GM23338 (cell line): ENCODE measurements at regions not wholly inside any gene's neighbourhood (a gene's known extent, or its start where the extent isn't known, plus 50 kb on each side); places are given as distances from the start of the nearest gene placed in this dataset.

Source experiments
- ETS1 ChIP-seq: IDR thresholded peaks from 2 replicates; pipeline ENCODE4 v1.6.1; 2016; ENCODE audit warnings: antibody characterized with exemption
- EZH2 ChIP-seq: fragments of 200-600 bp; sonication (generic); IDR thresholded peaks from one replicate; pipeline ENCODE4 v1.8.0; 2017; ENCODE audit warnings: antibody characterized with exemption, mild to moderate bottlenecking, low read depth; ENCODE audit not compliant: unreplicated experiment
- EZH2phosphoT487 ChIP-seq: fragments of 200-600 bp; sonication (generic); IDR thresholded peaks from one replicate; pipeline ENCODE4 v1.8.1; 2018; ENCODE audit warnings: antibody characterized with exemption; ENCODE audit not compliant: unreplicated experiment
- NANOG ChIP-seq: IDR thresholded peaks from 2 replicates; pipeline ENCODE4 v1.6.1; 2016; ENCODE audit warnings: antibody characterized with exemption, borderline replicate concordance
- REST ChIP-seq: IDR thresholded peaks from one replicate; pipeline ENCODE4 v1.6.1; 2018; ENCODE audit warnings: antibody characterized with exemption; ENCODE audit not compliant: unreplicated experiment
- ZNF462 ChIP-seq: fragments of 250-450 bp; sonication (Bioruptor Pico); IDR thresholded peaks from 2 replicates; pipeline ENCODE4 v1.5.0; 2020; ENCODE audit warnings: mild to moderate bottlenecking, moderate library complexity

DNA sequence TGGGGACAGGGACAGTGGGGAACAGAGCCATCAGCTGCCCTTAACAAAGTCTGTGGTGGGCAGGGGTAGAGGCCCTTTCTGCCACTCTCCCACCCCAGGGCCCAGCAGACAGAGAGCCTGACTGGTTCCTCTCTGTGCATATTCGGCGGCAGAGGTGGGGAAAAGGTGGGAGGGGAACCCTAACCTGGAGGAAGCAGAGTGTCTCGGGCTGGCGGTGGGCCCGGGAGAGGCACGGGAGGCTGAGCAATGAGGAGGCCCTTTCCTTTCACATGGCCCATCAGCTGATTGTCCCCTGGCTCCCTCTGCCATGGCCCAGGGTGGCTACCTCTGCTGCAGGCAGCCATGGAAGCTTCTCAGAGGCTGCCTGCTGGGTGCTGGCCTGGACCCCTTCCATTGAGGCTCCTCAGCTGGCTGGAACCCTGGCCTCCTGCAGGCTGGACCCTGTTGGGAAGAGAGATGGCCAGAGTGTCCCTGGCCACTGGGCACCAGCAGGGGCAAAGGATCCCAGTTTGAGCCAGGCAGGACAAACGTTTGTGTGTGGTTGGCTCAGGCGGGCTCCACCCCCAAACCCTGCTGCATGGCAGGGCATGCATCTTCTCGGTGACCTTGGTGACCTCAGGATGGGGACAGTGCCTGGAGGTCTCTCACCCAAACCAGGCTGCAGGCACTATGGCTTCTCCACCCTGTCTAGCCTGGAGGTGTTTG, 202.8 kb upstream of the ZNF536 start (continued):
- no peak for TF ChIP-seq ZNF462
- no peak for TF ChIP-seq EZH2
- TF ChIP-seq EZH2phosphoT487: no peak
- no peak for TF ChIP-seq REST
- no peak for TF ChIP-seq NANOG
- no peak for TF ChIP-seq ETS1
